ENCODE measurements at regions not wholly inside any gene's neighbourhood (a gene's known extent, or its start where the extent isn't known, plus 50 kb on each side); places are given as distances from the start of the nearest gene placed in this dataset.

GRCh38 chr4:32876546-32876945 lies 2156.4 kb downstream of the PCDH7 start:
- no peak overlapping the region for H2BK12ac ChIP-seq (ENCODE audit: insufficient read length, low read depth, low read length)
- Mint-ChIP-seq H3K36me3 (ENCODE audit: insufficient read depth in 1 of 3, low read depth in 3 of 3) (peaks cover 0 to 4% (median 0%) of the 10 kb centered on the region in 3 experiments; a peak in 1 of 7 replicates), H3K9me3 (peaks cover 5 to 8% of the 10 kb centered on the region in 2 experiments; a peak in 2 of 5 replicates), H3K27ac (no peak overlapping the region), H3K27me3 (ENCODE audit: low read depth) (no peaks in the 10 kb centered on the region), H3K4me1 (peaks cover 0 to 3% of the 10 kb centered on the region in 2 experiments; a peak in 1 of 4 replicates), H3K4me3 (no peak overlapping the region)
- no peaks in the 10 kb centered on the region for H4K20me1 ChIP-seq (ENCODE audit: control insufficient read depth, insufficient read depth, insufficient read length)
- no peak overlapping the region for H3K14ac ChIP-seq (ENCODE audit: insufficient read depth, low read length)
- H3K4me1 ChIP-seq (ENCODE audit: insufficient read depth, low read length) = no peaks in the 10 kb centered on the region
- no peak overlapping the region for H3K18ac ChIP-seq (ENCODE audit: insufficient read length, low read depth, low read length)
- H3K4me2 ChIP-seq (ENCODE audit: insufficient read depth, insufficient read length, low read length) = no peak overlapping the region
- no peak overlapping the region for H2BK5ac ChIP-seq (ENCODE audit: insufficient read length, low read length)
- no peaks in the 10 kb centered on the region for H3K79me1 ChIP-seq (ENCODE audit: insufficient read depth, low read depth, low read length, poor library complexity, severe bottlenecking)
- no peak overlapping the region for H3K56ac ChIP-seq (ENCODE audit: insufficient read length, low read depth, low read length)
- no peak overlapping the region for H2AFZ ChIP-seq (ENCODE audit: low read length)
- H2AK5ac ChIP-seq (ENCODE audit: insufficient read length, low read length) = no peak overlapping the region
- no peak overlapping the region for H4K5ac ChIP-seq (ENCODE audit: insufficient read length, low read depth, low read length)
- H2BK120ac ChIP-seq (ENCODE audit: low read depth, low read length, poor library complexity, severe bottlenecking) = no peak overlapping the region
- H4K8ac ChIP-seq (replicated peaks; ENCODE audit: insufficient read length, low read depth, low read length) = no peak overlapping the region
- H3K9ac ChIP-seq (ENCODE audit: extremely low read depth, insufficient read length, low read length) = no peak overlapping the region
- no peak for DNase-seq
- no peak overlapping the region for H3K27ac ChIP-seq (ENCODE audit: insufficient read length, low read depth, low read length)
- no peak overlapping the region for H3T11ph ChIP-seq (ENCODE audit: low read length)
- H3K23ac ChIP-seq (ENCODE audit: insufficient read length, low read depth, low read length) = no peak overlapping the region
- TF ChIP-seq CTCF (conservative IDR thresholded peaks at IDR 0.05) = no peak
- H3K9me3 ChIP-seq (ENCODE audit: control insufficient read depth, low read depth, low read length) = no peaks in the 10 kb centered on the region
- no peak overlapping the region for H4K91ac ChIP-seq (ENCODE audit: insufficient read length, low read depth, low read length)
- H2BK15ac ChIP-seq (ENCODE audit: low read depth, low read length) = no peak overlapping the region
- H3K4ac ChIP-seq (ENCODE audit: low read depth, low read length) = no peak overlapping the region
- no peak overlapping the region for H2BK20ac ChIP-seq (ENCODE audit: low read depth, low read length, poor library complexity, severe bottlenecking)
- no CpG with 5 or more reads among the region's 5 CpGs for WGBS (ENCODE audit: extremely low coverage, insufficient read length, low lambda C conversion rate)
- no peaks in the 10 kb centered on the region for H3K27me3 ChIP-seq (ENCODE audit: insufficient read depth, low read length)
- H3K79me2 ChIP-seq (ENCODE audit: insufficient read depth, low read length) = no peaks in the 10 kb centered on the region
- no peaks in the 10 kb centered on the region for H3K23me2 ChIP-seq (ENCODE audit: insufficient read length, low read depth, low read length, poor library complexity, severe bottlenecking)

All from H9 (cell line).